ENCODE measurements at regions not wholly inside any gene's neighbourhood (a gene's known extent, or its start where the extent isn't known, plus 50 kb on each side); places are given as distances from the start of the nearest gene placed in this dataset.
A peak's percentile ranks its signal among the peaks of the same experiment; 100 is the strongest.
"Not testable (repeated sequence)": the region's sequence is repeated elsewhere in the genome, so short reads cannot be mapped to it uniquely, and the experiment has no call there.

- no peak for DNase-seq
These were observed 684.6 kb upstream of the ACO1 start for GRCh38 chr9:31699836-31700235.

- DNase-seq: no peak
These were observed 684.0 kb upstream of the ACO1 start for GRCh38 chr9:31700252-31701045.

- DNase-seq: no peak
These were observed 681.5 kb upstream of the ACO1 start for GRCh38 chr9:31702957-31703356.

GRCh38 chr9:31715250-31715649 is 669.2 kb upstream of the ACO1 start:
- DNase-seq: no peak

GRCh38 chr9:31719262-31719661 is 665.2 kb upstream of the ACO1 start:
- no peak for DNase-seq

- DNase-seq: no peak
These were observed 654.0 kb upstream of the ACO1 start for GRCh38 chr9:31730398-31730797.

- no peak for DNase-seq
These were observed 651.3 kb upstream of the ACO1 start for GRCh38 chr9:31733166-31733565.

- DNase-seq: no peak
These were observed 647.8 kb upstream of the ACO1 start for GRCh38 chr9:31736581-31737179.

- DNase-seq: no peak
These were observed 643.7 kb upstream of the ACO1 start for GRCh38 chr9:31740705-31741104.

GRCh38 chr9:31744589-31744988 is 639.9 kb upstream of the ACO1 start:
- no peak for DNase-seq

GRCh38 chr9:31745468-31745867 is 639.0 kb upstream of the ACO1 start:
- DNase-seq: peak; percentile 3

- no peak for DNase-seq
These were observed 638.6 kb upstream of the ACO1 start for GRCh38 chr9:31745886-31746285.

GRCh38 chr9:31753756-31754155 is 630.7 kb upstream of the ACO1 start:
- DNase-seq: no peak

GRCh38 chr9:31759703-31760102 is 624.7 kb upstream of the ACO1 start:
- DNase-seq: peak; percentile 80

GRCh38 chr9:31774021-31774420 is 610.4 kb upstream of the ACO1 start:
- DNase-seq: not testable (repeated sequence)

GRCh38 chr9:31774571-31774970 is 609.9 kb upstream of the ACO1 start:
- DNase-seq: no peak

- DNase-seq: no peak
These were observed 608.0 kb upstream of the ACO1 start for GRCh38 chr9:31776471-31776870.

- DNase-seq: peak; percentile 9
These were observed 601.0 kb upstream of the ACO1 start for GRCh38 chr9:31783491-31783890.

GRCh38 chr9:31790720-31791119 is 593.7 kb upstream of the ACO1 start:
- DNase-seq: no peak

- DNase-seq: peak; percentile 53
These were observed 584.4 kb upstream of the ACO1 start for GRCh38 chr9:31799953-31800609.

- no peak for DNase-seq
These were observed 576.7 kb upstream of the ACO1 start for GRCh38 chr9:31807574-31808256.

- DNase-seq: no peak
These were observed 575.7 kb upstream of the ACO1 start for GRCh38 chr9:31808766-31809165.

- DNase-seq: no peak
These were observed 564.0 kb upstream of the ACO1 start for GRCh38 chr9:31820426-31820825.

GRCh38 chr9:31821583-31821982 is 562.9 kb upstream of the ACO1 start:
- DNase-seq: no peak
